HepG2 (cell line): ENCODE measurements at regions not wholly inside any gene's neighbourhood (a gene's known extent, or its start where the extent isn't known, plus 50 kb on each side); places are given as distances from the start of the nearest gene placed in this dataset.

Source experiments
- ATAC-seq: fragments of 200-7000 bp; cut with Tn5 transposase; 3 replicates; pipeline ENCODE4 v1.9.1; 2020; ENCODE audit warnings: mild to moderate bottlenecking, moderate library complexity
- BruUV-seq: library from RNA; stranded (reverse); fragments of 400-500 nt; replicated peaks from 2 replicates; lab custom pipeline; 2021; lab: Mats Ljungman, UMichigan
- CTCF ChIA-PET: fragments of 300-600 bp; formaldehyde crosslinking; extraction: SDS; loops from one replicate; lab custom pipeline; 2021; ENCODE audit warnings: low total read pairs, inconsistent platforms, low intra/inter-chr PET ratio; lab: Yijun Ruan, JAX
- POLR2A ChIA-PET: fragments of 350-600 bp; sonication (Branson Sonifier 250); formaldehyde crosslinking; loops from one replicate; lab custom pipeline; 2020; ENCODE audit warnings: antibody characterized with exemption, inconsistent platforms; lab: Yijun Ruan, JAX
- DNase-seq: peaks from one replicate; pipeline ENCODE4 v3.0.0-alpha.2; 2015; ENCODE audit warnings: low spot score
- FAIRE-seq: peaks from 3 replicates; lab custom pipeline; 2011; peaks lifted over from hg19 to GRCh38; lab: Jason Lieb, UNC
- H2AFZ ChIP-seq: one replicate; pipeline ENCODE4 v1.6.1; 2011; ENCODE audit warnings: low read length, inconsistent platforms
- H3K27ac ChIP-seq: fragments of 300-600 bp; 3 replicates; pipeline ENCODE4 v1.8.0; 2011; ENCODE audit warnings: mixed run types, mild to moderate bottlenecking, mixed read lengths, low read length, inconsistent platforms; ENCODE audit not compliant: insufficient read depth; ENCODE audit errors: extremely low read length
- H3K27me3 ChIP-seq, 2 experiments: fragments of 200-600 bp in 1 of 2; 2 replicates in 1 of 2; 3 replicates in 1 of 2; pipeline versions ENCODE4 v1.6.0 to v1.8.0; 2011; ENCODE audit warnings: low read length in 2 of 2, mild to moderate bottlenecking in 2 of 2, moderate library complexity in 2 of 2, inconsistent platforms in 1 of 2; ENCODE audit not compliant: insufficient read depth in 2 of 2, control insufficient read depth in 1 of 2
- H3K36me3 ChIP-seq, 2 experiments: fragments of 200-600 bp in 1 of 2; replicated peaks in 1 of 2; 2 replicates in 1 of 2; 3 replicates in 1 of 2; pipeline versions ENCODE4 v1.5.1 to v1.8.0; 2011; ENCODE audit warnings: low read length in 2 of 2, inconsistent platforms in 1 of 2; ENCODE audit not compliant: insufficient read depth in 2 of 2, control insufficient read depth in 1 of 2
- H3K4me1 ChIP-seq: 2 replicates; pipeline ENCODE4 v1.5.1; 2012; ENCODE audit warnings: low read length, inconsistent platforms; ENCODE audit not compliant: insufficient read depth
- H3K4me2 ChIP-seq: 2 replicates; pipeline ENCODE4 v1.6.0; 2011; ENCODE audit warnings: low read depth, low read length, inconsistent platforms
- H3K4me3 ChIP-seq, 3 experiments: fragments of 200-600 bp in 1 of 3; sonication (generic), shearing (Covaris generic) in 1 of 3; replicated peaks in 1 of 3; 2 replicates each; pipeline ENCODE4 v1.5.1; 2011 to 2016; ENCODE audit warnings: low read length in 3 of 3, inconsistent platforms in 2 of 3, low read depth in 2 of 3, mild to moderate bottlenecking in 2 of 3, control low read depth in 1 of 3, mixed read lengths in 1 of 3; ENCODE audit not compliant: insufficient read depth in 1 of 3
- H3K79me2 ChIP-seq: one replicate; pipeline ENCODE4 v1.6.1; 2011; ENCODE audit warnings: low read length, inconsistent platforms; ENCODE audit not compliant: insufficient read depth
- H3K9ac ChIP-seq: 2 replicates; pipeline ENCODE4 v1.6.0; 2011; ENCODE audit warnings: mild to moderate bottlenecking, low read depth, low read length, inconsistent platforms; ENCODE audit not compliant: insufficient read depth
- H3K9me3 ChIP-seq: 2 replicates; pipeline ENCODE4 v1.5.1; 2012; ENCODE audit warnings: mild to moderate bottlenecking, low read length
- H4K20me1 ChIP-seq: 2 replicates; pipeline ENCODE4 v1.6.0; 2011; ENCODE audit warnings: inconsistent platforms, mild to moderate bottlenecking, low read length, moderate library complexity; ENCODE audit not compliant: insufficient read depth
- ARNT2 ChIP-seq: sonication (generic); formaldehyde crosslinking; IDR thresholded peaks from 2 replicates; pipeline ENCODE4 v1.8.0; 2022; ENCODE audit warnings: mild to moderate bottlenecking, low read depth, missing genetic modification reagents, moderate library complexity
- ATAD3A ChIP-seq: sonication (generic); formaldehyde crosslinking; IDR thresholded peaks from 2 replicates; pipeline ENCODE4 v1.4.0; 2020; ENCODE audit warnings: missing genetic modification reagents
- CENPBD1 ChIP-seq: sonication (generic); formaldehyde crosslinking; IDR thresholded peaks from 2 replicates; pipeline ENCODE4 v1.8.0; 2022; ENCODE audit warnings: missing genetic modification reagents, low read depth, mild to moderate bottlenecking, borderline replicate concordance
- CSRNP2 ChIP-seq: sonication (generic); formaldehyde crosslinking; conservative IDR thresholded peaks from 2 replicates; pipeline ENCODE4 v1.8.0; 2022; ENCODE audit warnings: low read depth, missing genetic modification reagents
- DNMT3B ChIP-seq: conservative IDR thresholded peaks from 2 replicates; pipeline ENCODE4 v1.6.1; 2016; ENCODE audit warnings: missing biosample characterization, control low read depth
- FOXP4 ChIP-seq: sonication (generic); formaldehyde crosslinking; IDR thresholded peaks from 2 replicates; pipeline ENCODE4 v1.4.0; 2020; ENCODE audit warnings: missing genetic modification reagents
- HMG20A ChIP-seq: IDR thresholded peaks from 2 replicates; pipeline ENCODE4 v1.6.1; 2016; ENCODE audit warnings: borderline replicate concordance
- MTA1 ChIP-seq: sonication (generic); formaldehyde crosslinking; IDR thresholded peaks from 2 replicates; pipeline ENCODE4 v1.4.0; 2020; ENCODE audit warnings: missing genetic modification reagents, mild to moderate bottlenecking, borderline replicate concordance
- MZF1 ChIP-seq: sonication (generic); formaldehyde crosslinking; IDR thresholded peaks from 2 replicates; pipeline ENCODE4 v1.8.1; 2023; ENCODE audit warnings: mild to moderate bottlenecking, missing genetic modification reagents, borderline replicate concordance
- NFKB2 ChIP-seq: sonication (generic); formaldehyde crosslinking; IDR thresholded peaks from 2 replicates; pipeline ENCODE4 v1.4.0; 2020; ENCODE audit warnings: missing genetic modification reagents, borderline replicate concordance
- NFRKB ChIP-seq: fragments of 450-650 bp; IDR thresholded peaks from 2 replicates; pipeline ENCODE4 v1.6.1; 2017
- RXRA ChIP-seq: sonication (generic); formaldehyde crosslinking; IDR thresholded peaks from 2 replicates; pipeline ENCODE4 v1.5.1; 2020; ENCODE audit warnings: missing genetic modification reagents
- SIX1 ChIP-seq: sonication (generic); formaldehyde crosslinking; IDR thresholded peaks from 2 replicates; pipeline ENCODE4 v1.4.0; 2020; ENCODE audit warnings: missing genetic modification reagents, borderline replicate concordance
- TRIM22 ChIP-seq: fragments of 450-650 bp; IDR thresholded peaks from 2 replicates; pipeline ENCODE4 v1.6.1; 2017
- YEATS2 ChIP-seq: sonication (generic); formaldehyde crosslinking; IDR thresholded peaks from 2 replicates; pipeline ENCODE4 v1.4.0; 2020; ENCODE audit warnings: missing genetic modification reagents, borderline replicate concordance
- ZBTB1 ChIP-seq: sonication (generic); formaldehyde crosslinking; IDR thresholded peaks from 2 replicates; pipeline ENCODE4 v1.4.0; 2020; ENCODE audit warnings: missing genetic modification reagents, borderline replicate concordance
- ZNF232 ChIP-seq: sonication (generic); formaldehyde crosslinking; IDR thresholded peaks from 2 replicates; pipeline ENCODE4 v1.4.0; 2020; ENCODE audit warnings: missing genetic modification reagents, borderline replicate concordance
- ZNF234 ChIP-seq: sonication (generic); formaldehyde crosslinking; conservative IDR thresholded peaks from 2 replicates; pipeline ENCODE4 v1.5.1; 2020; ENCODE audit warnings: mild to moderate bottlenecking, missing genetic modification reagents
- ZNF557 ChIP-seq: sonication (generic); formaldehyde crosslinking; IDR thresholded peaks from 2 replicates; pipeline ENCODE4 v1.4.0; 2020; ENCODE audit warnings: missing genetic modification reagents
- ZSCAN5A ChIP-seq: sonication (generic); formaldehyde crosslinking; IDR thresholded peaks from 2 replicates; pipeline ENCODE4 v1.8.0; 2022; ENCODE audit warnings: mild to moderate bottlenecking, missing genetic modification reagents, borderline replicate concordance
- in situ Hi-C: cut with HindIII; loops from 2 replicates; pipeline ENCODE4 v1.10.0; 2017; ENCODE audit warnings: low pct_unique_long_range_greater_than_20kb; ENCODE audit not compliant: extremely low pct_ligation_motif_present
- intact Hi-C: fragments of 100-400 bp; cut with micrococcal nuclease; formaldehyde crosslinking; loops from one replicate; pipeline ENCODE4 v1.10.0; 2022; ENCODE audit not compliant: unreplicated experiment

DNA sequence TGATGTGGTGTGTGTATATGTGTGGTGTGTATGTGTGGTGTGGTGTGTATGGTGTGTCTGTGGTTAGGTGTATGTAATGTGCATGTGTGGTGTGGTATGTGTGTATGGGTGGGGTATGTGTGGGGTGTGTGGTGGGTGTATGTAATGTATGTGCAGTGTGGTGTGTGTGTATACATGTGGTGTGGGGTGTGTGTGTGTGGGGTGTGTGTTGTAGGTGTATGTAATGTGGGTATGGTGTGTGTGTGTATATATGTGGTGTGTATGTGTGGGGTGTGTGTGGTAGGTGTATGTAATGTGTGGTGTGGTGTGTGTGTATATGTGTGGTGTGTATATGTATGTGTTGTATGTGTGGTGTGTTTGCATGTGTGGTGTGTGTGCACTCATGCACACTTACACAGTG is 84.8 kb upstream of the ID2 start:
- ATAC-seq (no peak), DNase-seq (no peak), FAIRE-seq (peak; percentile 53)
- peaks cover 54% of the 10 kb centered on the region for H3K4me1 ChIP-seq
- H2AFZ ChIP-seq: no peak overlapping the region
- no TSS peak for BruUV-seq
- no peaks in the 10 kb centered on the region for H3K79me2 ChIP-seq
- no peak overlapping the region for H3K4me2 ChIP-seq
- POLR2A ChIA-PET: interaction anchor here (0.7 to 1.5 kb wide), 3 partner anchors 25 to 84 kb away, joined by 3 to 11 read pairs (median 3); partner anchors contain the start of gene ID2
- intact Hi-C loops (no loop called here), in situ Hi-C loops (no loop called here)
- CTCF ChIA-PET: no interaction called here
- no peaks in the 10 kb centered on the region for H3K9me3 ChIP-seq
- no peak overlapping the region for H3K27ac ChIP-seq
- no peaks in the 10 kb centered on the region for H3K36me3 ChIP-seq
- H3K4me3 ChIP-seq: no peak overlapping the region
- H3K27me3 ChIP-seq: peaks cover 0 to 3% of the 10 kb centered on the region in 2 experiments; a peak in 1 of 5 replicates
- H3K9ac ChIP-seq: no peak overlapping the region
- no peaks in the 10 kb centered on the region for H4K20me1 ChIP-seq
- TF ChIP-seq HMG20A (CRISPR knock-in tag): no peak
- no peak for TF ChIP-seq ATAD3A (CRISPR knock-in tag)
- no peak for TF ChIP-seq ARNT2 (CRISPR knock-in tag)
- no peak for TF ChIP-seq MZF1 (CRISPR knock-in tag)
- TF ChIP-seq SIX1: no peak
- TF ChIP-seq ZNF234 (CRISPR knock-in tag): no peak
- TF ChIP-seq NFKB2: no peak
- no peak for TF ChIP-seq ZBTB1 (CRISPR knock-in tag)
- TF ChIP-seq ZNF557 (CRISPR knock-in tag): no peak
- no peak for TF ChIP-seq CSRNP2 (CRISPR knock-in tag)
- TF ChIP-seq ZNF232: no peak
- TF ChIP-seq NFRKB: 0 out of 2 replicates have a peak, but pooled peaks have one; percentile 15
- no peak for TF ChIP-seq YEATS2 (CRISPR knock-in tag)
- TF ChIP-seq TRIM22: peak; percentile 18; the same call in 1 of the 2 replicates
- TF ChIP-seq FOXP4: no peak
- no peak for TF ChIP-seq ZSCAN5A (CRISPR knock-in tag)
- TF ChIP-seq MTA1 (CRISPR knock-in tag): no peak
- no peak for TF ChIP-seq CENPBD1 (CRISPR knock-in tag)
- no peak for TF ChIP-seq RXRA
- TF ChIP-seq DNMT3B (CRISPR knock-in tag): no peak
